ENCODE measurements at regions not wholly inside any gene's neighbourhood (a gene's known extent, or its start where the extent isn't known, plus 50 kb on each side); places are given as distances from the start of the nearest gene placed in this dataset.

GRCh38 chr15:98025237-98025636 lies 64.7 kb downstream of the ARRDC4 start:
- no peak for DNase-seq

GRCh38 chr15:98034731-98035130 lies 74.2 kb downstream of the ARRDC4 start:
- DNase-seq: no peak

GRCh38 chr15:98035134-98035533 lies 74.6 kb downstream of the ARRDC4 start:
- no peak for DNase-seq

- no peak for DNase-seq
Measured at GRCh38 chr15:98035577-98036010, 75.1 kb downstream of the ARRDC4 start.

GRCh38 chr15:98039596-98039995 lies 79.1 kb downstream of the ARRDC4 start:
- no peak for DNase-seq

GRCh38 chr15:98040146-98040545 lies 79.6 kb downstream of the ARRDC4 start:
- no peak for DNase-seq

- DNase-seq: no peak
Measured at GRCh38 chr15:98043160-98044014, 82.9 kb downstream of the ARRDC4 start.

- no peak for DNase-seq
Measured at GRCh38 chr15:98051734-98052133, 91.2 kb downstream of the ARRDC4 start.

GRCh38 chr15:98057453-98057852 lies 97.0 kb downstream of the ARRDC4 start:
- no peak for DNase-seq

GRCh38 chr15:98062869-98063268 lies 102.4 kb downstream of the ARRDC4 start:
- no peak for DNase-seq

GRCh38 chr15:98063315-98063714 lies 102.8 kb downstream of the ARRDC4 start:
- no peak for DNase-seq

GRCh38 chr15:98063871-98064270 lies 103.4 kb downstream of the ARRDC4 start:
- no peak for DNase-seq

GRCh38 chr15:98067339-98067738 lies 106.8 kb downstream of the ARRDC4 start:
- DNase-seq: no peak

- no peak for DNase-seq
Measured at GRCh38 chr15:98069256-98069655, 108.8 kb downstream of the ARRDC4 start.

GRCh38 chr15:98070137-98070536 lies 109.6 kb downstream of the ARRDC4 start:
- DNase-seq: no peak

- no peak for DNase-seq
Measured at GRCh38 chr15:98071786-98072185, 111.3 kb downstream of the ARRDC4 start.

GRCh38 chr15:98075441-98075840 lies 114.9 kb downstream of the ARRDC4 start:
- no peak for DNase-seq

GRCh38 chr15:98076021-98076816 lies 115.7 kb downstream of the ARRDC4 start:
- no peak for DNase-seq

GRCh38 chr15:98077186-98077585 lies 116.7 kb downstream of the ARRDC4 start:
- no peak for DNase-seq

- no peak for DNase-seq
Measured at GRCh38 chr15:98080791-98081190, 120.3 kb downstream of the ARRDC4 start.

GRCh38 chr15:98083203-98083910 lies 122.9 kb downstream of the ARRDC4 start:
- DNase-seq: peak; percentile 55

- peak; percentile 55 for DNase-seq
Measured at GRCh38 chr15:98085003-98085639, 124.6 kb downstream of the ARRDC4 start.

Data from NCI-H1417 treated with DMSO at 0.1 percent for 48 hours (cell line).